GM18858 (cell line): ENCODE measurements at regions not wholly inside any gene's neighbourhood (a gene's known extent, or its start where the extent isn't known, plus 50 kb on each side); places are given as distances from the start of the nearest gene placed in this dataset.
"Not testable (repeated sequence)": the region's sequence is repeated elsewhere in the genome, so short reads cannot be mapped to it uniquely, and the experiment has no call there.

Experiments
- ATAC-seq: cut with Tn5 transposase; IDR thresholded peaks from one replicate; pipeline ENCODE4 v1.9.1; 2021; ENCODE audit not compliant: unreplicated experiment

DNA sequence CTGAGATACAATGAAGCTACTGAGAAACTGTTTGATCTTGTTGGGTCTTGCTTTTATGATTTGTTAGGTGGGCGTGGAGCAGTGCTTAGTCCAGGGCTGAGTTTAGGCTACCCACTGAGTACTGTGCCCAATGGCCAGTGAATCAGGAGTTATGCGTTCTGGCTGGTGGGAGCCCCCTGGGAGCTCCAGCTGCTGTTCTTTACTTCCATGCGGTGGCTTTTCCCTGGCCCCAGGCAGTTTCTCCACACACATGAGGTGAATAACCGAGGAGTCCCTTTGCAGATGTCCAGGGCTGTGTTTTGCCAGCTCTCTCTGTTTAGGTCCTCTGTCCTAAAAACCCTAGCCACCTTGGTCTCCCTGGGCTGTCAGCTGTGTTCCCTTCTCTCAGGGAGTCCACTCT is 106.5 kb downstream of the KLF13 start:
- no peak for ATAC-seq

DNA sequence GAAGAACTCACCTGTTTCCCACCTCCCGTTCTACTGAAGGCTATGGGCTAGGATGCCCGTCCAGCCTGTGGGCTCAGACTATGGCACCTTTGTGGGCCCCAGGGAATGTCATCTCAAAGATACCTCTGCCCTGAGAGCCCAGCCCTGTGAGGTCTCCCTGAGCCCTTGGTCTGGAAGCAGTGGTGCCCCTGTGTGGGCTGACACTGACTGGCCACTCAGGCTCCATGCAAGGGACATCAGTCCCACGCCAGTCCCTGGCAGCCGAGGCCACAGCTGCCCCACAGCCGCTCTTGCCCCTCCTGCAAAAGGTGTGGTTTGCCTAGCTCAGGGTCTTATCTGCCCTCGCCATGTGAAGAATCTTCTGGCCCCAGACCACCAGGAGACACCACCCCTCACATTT is 106.9 kb downstream of the KLF13 start:
- ATAC-seq = no peak

DNA sequence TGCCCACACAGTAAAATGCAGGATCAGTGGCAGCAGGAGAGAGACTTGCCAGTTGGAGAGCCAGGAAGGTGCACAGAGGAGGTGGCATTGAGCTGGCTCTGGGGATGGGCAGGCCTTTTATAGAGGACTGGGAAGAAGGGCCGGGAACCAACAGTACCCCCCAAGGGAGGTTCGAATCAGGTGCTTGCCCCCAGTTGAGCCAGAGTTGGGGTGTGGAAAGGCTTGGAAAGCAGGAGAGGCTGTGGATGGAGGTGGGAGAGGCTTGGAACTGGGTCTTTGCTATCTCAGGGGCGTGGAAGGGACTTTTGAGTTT is 107.6 kb downstream of the KLF13 start:
- no peak for ATAC-seq

DNA sequence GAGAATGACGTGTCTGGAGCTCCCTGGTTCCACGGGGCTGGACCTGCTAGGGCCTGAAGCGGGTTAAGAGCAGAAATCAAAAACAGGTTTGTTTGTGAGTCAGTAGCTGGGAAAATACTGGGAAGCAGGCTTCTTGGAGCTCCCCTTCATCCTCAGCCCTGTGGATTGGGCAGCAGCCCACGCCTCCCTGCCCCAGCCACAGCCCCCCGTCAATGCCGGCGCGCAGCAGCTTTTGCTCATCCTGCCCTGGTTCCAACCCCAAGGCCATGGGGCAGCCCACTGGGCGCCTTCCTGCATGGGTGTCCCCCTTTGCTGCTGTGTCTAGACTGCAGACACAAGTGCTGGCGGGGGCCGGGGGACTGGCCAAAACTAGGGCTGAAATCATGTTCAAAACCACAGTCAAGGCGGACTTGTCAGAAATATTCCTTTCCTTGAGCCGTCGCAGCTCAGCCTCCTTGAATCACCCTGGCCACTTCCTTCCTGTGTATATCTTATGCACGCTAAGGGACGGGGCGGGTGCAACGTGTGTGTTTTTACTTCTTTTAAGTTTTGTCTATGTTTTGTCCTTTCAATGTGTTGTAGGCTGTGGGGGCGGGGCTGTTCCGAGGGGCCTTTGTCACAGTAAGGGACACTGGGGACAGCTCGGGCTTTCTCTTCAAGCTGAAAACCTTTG is 108.1 kb downstream of the KLF13 start:
- peak; percentile 27 for ATAC-seq

DNA sequence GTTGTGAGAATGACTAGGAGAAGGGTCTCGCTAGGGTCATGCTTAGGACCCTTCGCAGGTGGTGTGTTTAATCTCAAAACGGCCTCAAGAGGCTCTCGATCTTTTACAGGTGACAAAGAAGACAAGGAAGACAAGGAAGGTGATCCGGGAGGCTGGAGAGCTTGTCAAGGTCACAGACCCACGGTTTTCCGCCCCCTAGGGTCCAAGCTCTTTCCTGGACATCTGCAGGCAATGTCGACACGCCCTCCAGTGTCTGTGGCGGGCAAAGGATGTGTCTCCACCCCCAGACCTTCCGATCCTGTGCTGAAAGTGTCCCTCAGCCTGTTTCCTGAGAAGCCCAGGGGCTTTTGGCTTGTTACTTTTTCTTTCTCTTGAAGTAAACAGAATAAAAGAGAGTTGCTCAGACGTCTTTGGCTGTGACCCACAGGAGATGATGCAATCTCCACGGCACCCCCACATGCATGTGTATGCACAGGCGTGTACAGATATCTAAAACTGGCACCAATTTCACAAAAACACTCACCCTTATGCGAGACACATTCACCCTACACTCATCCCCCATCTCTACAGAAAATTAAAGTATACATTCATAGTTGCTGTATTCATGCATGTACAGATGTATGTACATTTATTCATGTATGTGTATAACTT is 108.8 kb downstream of the KLF13 start:
- ATAC-seq = peak; percentile 39

DNA sequence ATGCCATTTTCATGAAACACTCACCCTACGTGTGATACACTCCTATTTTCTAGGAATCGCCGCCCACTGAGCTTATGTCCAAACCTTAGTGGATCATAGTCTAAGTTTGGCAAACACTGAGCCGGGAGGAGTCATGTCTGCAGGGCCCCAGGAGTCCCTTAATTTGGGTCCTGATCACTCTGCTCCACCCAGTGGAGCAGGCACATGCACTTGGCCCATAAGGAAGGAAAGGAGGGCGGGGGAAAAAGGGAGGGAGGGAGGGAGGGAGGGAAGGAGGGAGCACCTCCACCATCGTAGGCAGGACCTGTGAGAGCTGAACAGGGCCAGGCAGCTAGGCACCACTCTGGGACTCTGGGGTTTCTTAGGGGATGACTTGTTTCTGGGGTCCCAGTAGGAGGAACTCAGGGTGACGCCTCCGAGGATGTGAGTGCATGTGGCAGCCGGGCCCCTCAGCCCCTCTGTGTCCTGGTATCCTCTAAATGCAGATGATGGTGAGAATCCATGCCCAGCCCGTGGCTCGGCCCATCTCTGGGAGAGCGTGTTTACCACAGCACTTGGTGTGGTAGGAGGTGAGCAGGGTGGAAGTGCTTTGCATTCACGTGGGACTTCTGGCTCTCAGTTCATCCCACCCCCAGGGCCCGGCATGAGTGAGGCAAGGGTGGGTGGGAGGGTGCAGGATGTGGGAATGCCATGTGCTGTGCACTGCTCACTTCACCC is 109.4 kb downstream of the KLF13 start:
- ATAC-seq = no peak

DNA sequence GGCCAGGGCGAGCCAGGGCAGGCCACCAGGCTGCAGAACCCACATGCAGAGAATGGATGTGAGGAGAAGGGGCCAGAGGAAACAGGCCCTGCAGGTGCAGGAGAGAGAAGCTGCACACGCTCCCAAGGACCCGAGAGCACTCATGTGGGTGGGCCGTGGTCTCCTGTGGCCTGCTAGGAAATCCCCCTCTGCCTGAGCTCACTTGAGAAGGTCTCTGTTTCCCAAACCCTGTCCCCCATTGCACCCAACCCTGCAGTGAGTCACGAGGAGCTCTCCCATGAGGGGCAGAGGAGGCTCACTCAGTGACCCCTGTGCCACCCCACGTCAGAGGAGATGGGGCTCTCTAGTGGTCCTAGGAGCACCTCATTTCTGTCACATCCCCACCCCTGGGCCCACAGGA is 111.1 kb downstream of the KLF13 start:
- ATAC-seq = no peak

DNA sequence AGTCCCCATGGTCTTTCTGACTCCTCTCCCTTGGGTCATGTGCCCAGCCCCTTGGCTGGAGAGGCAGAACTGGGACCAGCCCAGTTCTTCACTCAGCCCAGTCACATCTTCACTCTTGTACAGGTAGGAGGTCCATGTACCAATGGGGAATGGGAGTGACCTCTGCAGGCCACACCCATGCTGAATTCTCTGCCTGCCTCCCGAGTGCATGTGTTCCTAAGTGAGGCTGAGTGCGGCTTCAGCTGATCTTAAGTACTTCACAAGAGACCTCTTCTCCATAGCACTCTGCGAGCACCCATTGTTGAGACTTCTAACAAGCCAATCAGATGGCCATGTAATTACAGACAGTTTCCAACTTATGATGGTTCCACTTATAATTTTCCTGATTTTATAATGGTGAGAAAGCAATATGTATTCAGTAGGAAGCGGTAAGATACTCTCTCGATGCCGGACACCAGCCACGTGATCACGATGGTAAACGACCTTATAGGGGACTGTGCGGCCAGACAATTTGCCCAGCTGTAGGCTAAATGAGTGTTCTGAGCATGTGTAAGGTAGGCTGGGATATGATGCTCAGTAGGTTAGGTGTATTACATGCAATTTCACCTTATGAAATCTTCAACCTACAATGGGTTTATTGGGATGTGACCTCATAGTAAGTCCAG is 112.1 kb downstream of the KLF13 start:
- no peak for ATAC-seq

DNA sequence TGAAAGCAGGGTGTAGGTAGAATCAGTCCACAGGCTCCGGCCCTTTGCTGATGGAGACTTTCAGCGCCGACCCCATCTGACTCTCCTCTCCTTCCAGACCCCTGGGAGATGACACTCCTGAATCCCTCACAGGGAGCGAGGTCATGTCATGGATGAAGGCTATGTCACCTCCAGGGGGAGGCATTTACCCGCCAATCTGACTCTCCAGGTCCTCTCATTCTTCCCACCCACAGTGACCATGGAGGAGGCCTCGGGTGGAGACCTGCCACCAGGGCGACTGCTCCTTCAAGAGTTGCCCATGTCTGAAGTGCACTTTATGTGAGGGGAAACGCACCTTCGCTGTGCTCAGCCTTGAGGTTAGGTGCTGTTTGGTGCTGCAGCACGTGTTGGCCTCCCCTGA is 112.7 kb downstream of the KLF13 start:
- ATAC-seq = no peak

DNA sequence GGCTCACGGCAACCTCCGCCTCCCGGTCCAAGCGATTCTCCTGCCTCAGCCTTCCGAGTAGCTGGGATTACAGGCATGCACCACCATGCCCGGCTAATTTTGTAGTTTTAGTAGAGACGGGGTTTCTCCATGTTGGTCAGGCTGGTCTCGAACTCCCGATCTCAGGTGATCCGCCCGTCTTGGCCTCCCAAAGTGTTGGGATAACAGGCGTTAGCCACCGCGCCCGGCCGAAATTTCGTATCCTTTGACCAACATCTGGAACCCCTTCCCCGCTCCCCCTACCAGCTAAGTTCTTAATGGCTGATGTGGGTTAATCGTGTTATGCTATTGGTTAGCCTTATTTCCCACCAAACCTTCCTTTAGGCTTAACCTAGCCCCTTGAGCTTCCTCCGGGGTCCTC is 113.6 kb downstream of the KLF13 start:
- ATAC-seq = not testable (repeated sequence)

DNA sequence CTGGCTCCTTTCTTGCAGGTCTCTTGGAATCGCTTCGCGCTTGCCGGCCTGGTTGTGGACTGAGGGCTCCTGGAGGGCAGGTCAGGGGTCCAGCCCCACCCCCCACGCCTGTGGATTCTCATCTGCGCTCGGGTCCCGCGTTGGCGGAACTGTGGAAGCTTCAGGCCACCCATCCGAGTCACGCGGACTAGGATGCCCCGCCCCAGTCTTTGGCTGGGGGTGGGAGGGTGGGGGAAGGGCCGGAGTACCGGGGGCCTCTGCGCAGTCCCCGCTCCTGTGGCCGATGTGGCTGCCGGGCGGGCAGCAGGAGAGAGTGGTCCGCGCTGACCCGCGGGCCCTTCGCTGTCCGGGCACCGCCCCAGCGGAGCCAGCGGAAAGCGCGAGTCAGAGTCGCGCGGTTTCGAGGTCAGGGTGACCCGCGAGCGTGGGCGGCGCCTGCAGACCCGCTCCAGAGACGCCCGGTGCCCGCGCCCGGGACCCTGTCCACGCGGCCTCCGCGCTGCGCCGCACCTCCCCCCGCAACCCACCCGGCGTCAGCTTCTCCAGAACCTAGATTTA is 114.2 kb downstream of the KLF13 start:
- no peak for ATAC-seq

DNA sequence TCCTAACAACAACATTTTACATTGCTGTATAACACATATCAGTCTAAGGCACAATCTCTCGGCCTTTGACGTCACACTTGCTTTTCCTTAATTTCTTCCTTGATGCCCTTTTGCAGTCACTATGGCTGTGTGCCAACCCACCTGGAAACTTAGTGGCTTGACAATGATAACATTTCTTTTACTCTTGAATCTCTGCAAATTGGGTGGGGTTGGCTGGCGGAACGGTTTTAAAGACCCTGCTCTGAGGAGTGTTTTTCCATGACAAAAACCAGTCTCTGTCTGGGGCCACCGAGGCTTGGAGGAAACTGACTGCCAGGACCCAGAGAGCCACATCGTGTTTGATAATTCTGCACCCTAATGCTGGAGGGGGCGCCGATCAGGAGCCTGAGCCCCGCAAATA is 115.6 kb downstream of the KLF13 start:
- no peak for ATAC-seq

DNA sequence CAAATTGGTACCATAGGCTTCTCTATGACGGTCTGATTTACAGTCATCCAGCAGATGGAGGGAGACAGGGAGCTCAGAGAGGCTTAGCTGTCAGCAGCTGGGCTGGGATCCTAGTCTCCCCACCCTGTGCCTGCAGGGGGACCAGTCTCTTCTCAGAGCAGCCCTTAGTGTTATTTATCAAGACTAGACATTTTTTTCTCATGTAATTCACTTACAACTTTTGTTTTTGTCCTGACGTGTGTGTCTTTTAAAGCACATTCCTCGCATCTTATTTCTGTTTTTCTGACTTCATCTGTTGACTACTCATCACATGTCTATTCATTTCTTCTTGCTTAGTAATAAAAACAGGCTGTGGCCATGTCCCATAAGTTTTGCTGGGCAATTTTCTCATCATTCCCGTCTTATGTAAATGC is 116.1 kb downstream of the KLF13 start:
- no peak for ATAC-seq

DNA sequence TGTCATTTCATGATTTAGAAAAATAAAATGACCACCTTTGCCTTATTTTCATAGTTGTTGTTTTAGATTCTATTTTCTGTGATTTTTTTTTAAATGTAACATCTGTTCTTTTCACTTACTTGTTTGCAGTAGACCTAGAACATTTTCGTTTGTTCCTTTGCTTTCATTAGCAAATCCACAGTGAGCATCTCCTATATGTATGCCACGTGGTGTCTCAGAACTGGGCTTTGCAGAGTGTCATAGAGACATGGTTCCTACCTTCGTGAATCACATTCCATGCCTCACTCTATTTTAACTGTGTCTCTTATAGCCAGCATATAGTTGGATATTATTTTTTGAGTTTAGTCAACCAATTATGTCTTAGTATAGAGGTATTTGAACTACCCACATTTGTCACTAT is 118.2 kb downstream of the KLF13 start:
- no peak for ATAC-seq

DNA sequence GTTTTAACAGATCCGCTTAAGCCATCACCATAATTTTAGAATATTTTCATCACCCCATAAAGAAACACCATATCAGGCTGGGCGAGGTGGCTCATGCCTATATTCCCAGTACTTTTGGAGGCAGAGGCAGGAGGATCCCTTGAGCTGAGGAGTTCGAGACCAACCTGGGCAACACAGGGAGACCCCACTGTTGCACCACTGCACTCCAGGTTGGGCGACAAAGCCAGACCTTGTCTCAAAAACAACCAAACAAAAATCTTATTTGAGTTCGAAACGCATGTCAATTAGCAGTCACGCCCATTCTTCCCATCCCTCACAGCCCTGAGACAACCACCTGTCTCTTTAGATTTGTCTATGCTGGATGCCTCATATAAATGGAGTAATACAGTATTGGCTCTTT is 119.9 kb downstream of the KLF13 start:
- ATAC-seq = no peak

DNA sequence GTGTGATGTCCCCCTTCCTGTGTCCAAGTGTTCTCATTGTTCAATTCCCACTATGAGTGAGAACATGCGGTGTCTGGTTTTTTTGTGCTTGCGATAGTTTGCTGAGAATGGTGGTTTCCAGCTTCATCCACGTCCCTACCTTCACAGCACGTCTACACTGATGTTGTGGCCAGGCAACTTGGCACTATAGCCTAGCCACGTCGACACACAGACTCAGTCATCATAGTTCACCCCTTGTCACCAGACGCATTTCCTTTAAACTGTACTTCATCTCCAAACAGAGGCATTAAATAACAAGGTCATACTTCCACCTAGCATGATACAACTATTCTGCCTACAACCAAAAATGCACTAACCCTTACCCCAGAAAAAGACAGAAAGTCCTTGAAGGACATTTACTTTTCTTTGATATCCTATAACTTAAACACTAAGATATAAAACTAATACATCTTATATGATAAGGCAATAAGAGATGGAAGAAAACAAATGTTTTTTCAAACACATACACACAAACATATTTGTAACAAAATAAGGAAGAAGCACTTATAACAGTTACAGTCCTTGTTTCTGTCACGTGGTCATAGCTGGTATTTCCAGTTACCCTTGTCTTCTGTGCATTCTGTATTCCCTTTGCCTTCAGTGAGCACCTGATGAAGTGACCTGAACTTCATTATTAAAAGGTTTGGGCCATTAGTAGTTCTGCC is 121.4 kb downstream of the KLF13 start:
- no peak for ATAC-seq

DNA sequence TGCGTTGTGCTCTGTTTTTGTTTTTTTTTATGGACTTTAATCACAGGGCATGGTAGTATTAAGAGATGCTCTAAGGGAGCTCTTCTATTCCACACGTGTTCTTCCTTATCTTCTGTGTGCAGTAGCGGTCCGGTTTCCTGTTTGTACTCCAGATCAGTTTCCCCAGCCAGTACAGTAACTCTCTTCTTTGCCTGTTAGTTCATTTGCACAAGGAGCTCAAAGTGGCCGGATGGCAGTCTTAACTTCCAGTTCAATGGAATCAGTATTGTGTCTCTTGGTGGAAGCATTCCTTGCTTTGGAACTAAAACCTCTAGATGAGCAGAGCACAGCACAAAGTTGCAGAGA is 122.0 kb downstream of the KLF13 start:
- no peak for ATAC-seq

DNA sequence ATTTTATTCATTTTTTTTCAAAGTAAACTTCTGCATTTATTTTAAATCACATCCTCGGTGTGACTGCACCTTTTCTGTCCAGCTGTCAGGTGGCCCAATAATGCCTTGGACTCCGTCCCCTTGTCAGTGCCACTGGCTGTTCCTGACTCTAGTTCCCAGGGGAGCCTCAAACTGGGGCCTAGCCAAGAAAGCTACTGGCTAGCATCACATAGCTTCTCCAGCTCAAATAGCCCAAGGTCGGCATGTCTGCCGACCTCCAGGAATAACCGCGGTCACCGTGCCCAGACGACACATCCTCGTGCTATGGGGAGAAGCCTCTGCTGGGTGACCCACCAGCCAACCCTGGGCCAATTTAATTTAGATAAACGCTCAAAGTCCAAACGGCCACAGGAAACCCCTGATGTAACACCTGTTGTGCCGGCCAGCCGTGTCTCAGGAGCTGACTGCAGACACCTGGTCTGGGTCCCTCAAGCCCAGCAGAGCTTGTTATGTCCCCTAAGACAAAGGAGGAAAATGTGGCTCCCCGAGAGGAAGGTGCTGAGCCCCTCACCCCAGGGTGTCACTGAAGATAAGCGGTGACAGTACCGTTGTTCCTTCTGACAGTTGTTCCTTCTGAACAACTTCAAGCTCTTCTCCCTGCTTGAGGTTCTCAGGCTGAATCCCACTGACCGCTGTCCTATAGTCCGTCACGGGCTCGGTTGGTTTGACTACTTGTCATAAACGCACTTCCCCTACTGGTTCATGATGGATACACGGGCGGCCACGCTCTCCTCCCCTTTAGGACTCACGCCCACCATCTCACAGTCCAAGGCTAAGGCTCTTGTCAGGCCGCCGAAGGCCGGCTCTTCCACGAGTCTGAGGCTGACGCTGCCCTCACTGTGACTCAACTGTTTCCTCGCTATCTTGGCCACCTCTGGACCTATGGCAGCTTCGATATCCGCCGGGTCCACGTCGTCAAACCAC is 126.2 kb downstream of the KLF13 start:
- no peak for ATAC-seq

DNA sequence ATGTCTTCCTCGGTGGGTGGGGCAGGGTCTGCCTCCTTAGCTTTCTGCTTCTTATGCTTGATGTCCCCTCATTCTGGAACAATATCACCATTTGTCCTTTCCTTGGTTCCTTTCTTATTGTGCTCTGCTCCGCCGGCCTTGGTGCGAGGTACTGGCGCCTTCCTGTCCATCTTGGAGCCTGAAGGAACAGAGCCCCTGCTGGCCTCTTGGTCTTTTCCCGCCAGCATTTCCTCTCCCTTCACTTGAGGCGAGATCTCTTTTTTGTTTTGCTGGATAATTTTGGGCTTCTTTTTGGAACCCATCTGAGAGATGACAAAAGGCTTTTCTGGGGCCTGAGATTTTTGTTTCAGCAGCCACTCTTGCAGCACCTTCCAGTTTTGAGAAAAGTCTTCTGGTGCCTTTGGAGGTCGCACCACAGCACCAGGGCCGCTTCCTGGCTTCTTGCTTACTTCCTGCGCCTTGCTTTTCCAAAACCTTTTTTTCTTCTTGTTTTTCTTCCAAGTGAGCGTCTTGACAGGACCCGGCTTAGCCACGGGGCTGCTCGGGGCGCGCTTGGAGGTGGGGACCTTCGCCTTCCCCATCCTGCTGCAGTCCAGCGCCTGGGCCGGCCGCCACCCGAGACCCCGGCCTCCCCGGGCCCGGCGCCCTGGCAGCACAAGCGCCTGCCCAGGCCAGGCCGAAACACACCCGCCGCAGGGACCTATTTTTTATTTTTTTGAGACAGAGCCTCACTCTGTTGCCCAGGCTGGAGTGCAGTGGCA is 127.1 kb downstream of the KLF13 start:
- ATAC-seq = no peak
